BLaER1 treated with 17β-estradiol and CSF1 and Interleukin-3, amounts not matched to agents 10 nM and 100 nM (cell line): ENCODE measurements at regions not wholly inside any gene's neighbourhood (a gene's known extent, or its start where the extent isn't known, plus 50 kb on each side); places are given as distances from the start of the nearest gene placed in this dataset.

Source experiments
- H3K27ac ChIP-seq, 11 experiments: shearing (Covaris generic); formaldehyde crosslinking; 2 replicates each; pipeline ENCODE4 v1.8.1; 2022
- H3K27me3 ChIP-seq, 11 experiments: shearing (Covaris generic); formaldehyde crosslinking; 2 replicates each; pipeline ENCODE4 v1.8.1; 2022
- H3K36me3 ChIP-seq, 11 experiments: shearing (Covaris generic); formaldehyde crosslinking; 2 replicates each; pipeline ENCODE4 v1.8.1; 2022
- H3K4me1 ChIP-seq, 10 experiments: shearing (Covaris generic); formaldehyde crosslinking; 2 replicates each; pipeline ENCODE4 v1.8.1; 2022
- H3K4me2 ChIP-seq, 11 experiments: shearing (Covaris generic); formaldehyde crosslinking; 2 replicates each; pipeline ENCODE4 v1.8.1; 2022
- H3K4me3 ChIP-seq, 10 experiments: shearing (Covaris generic); formaldehyde crosslinking; 2 replicates each; pipeline ENCODE4 v1.8.1; 2022
- H3K9ac ChIP-seq, 11 experiments: shearing (Covaris generic); formaldehyde crosslinking; 2 replicates each; pipeline ENCODE4 v1.8.1; 2022
- H3K9me3 ChIP-seq, 11 experiments: shearing (Covaris generic); formaldehyde crosslinking; replicated peaks in 1 of 11; 2 replicates each; pipeline ENCODE4 v1.8.1; 2022
- H4K20me1 ChIP-seq, 11 experiments: shearing (Covaris generic); formaldehyde crosslinking; 2 replicates each; pipeline ENCODE4 v1.8.1; 2022
- Cebpa-rat ChIP-seq, 11 experiments: shearing (Covaris generic); IDR thresholded peaks; 2 replicates each; pipeline ENCODE4 v1.8.1; 2022

DNA sequence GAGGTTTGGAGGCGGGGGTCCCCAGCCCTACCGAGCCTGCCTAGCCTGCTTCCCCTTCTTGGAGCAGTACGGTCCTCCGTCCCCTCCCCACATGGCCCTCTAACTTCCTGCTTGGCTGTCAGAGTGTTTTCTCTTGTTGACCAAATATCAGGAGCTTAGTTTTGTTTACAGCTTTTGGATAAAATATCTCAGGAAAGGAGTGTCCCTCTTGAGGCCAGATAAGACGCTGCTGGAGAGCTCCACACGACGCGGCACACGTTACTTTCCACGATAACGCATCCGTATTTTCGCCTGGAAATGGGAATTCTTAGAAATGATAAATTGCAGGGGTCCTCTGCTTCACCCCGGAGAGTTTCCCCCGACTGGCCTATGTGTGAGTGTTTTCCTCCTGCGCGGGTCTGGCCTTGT, 182.9 kb downstream of the MAF start:
- H3K4me3 ChIP-seq: no peak overlapping the region
- no peaks in the 10 kb centered on the region for H4K20me1 ChIP-seq
- H3K9me3 ChIP-seq: peaks cover 0 to 6% (median 0%) of the 10 kb centered on the region in 11 experiments; a peak in 2 of 22 replicates
- no peaks in the 10 kb centered on the region for H3K27me3 ChIP-seq
- peak overlapping the region in 2 of 11 experiments; percentile 42 to 50; a peak in 2 of 22 replicates for H3K9ac ChIP-seq
- peak overlapping the region in 4 of 11 experiments; percentile 31 to 77 (median 68); a peak in 5 of 22 replicates for H3K27ac ChIP-seq
- H3K4me1 ChIP-seq: peaks cover 0 to 99% (median 27%) of the 10 kb centered on the region in 10 experiments; a peak in 14 of 20 replicates
- H3K4me2 ChIP-seq: peak overlapping the region in 5 of 11 experiments; percentile 68 to 86 (median 76); a peak in 9 of 22 replicates
- TF ChIP-seq Cebpa-rat (IDR thresholded peaks at IDR 0.05): no peak
- H3K36me3 ChIP-seq: no peaks in the 10 kb centered on the region

DNA sequence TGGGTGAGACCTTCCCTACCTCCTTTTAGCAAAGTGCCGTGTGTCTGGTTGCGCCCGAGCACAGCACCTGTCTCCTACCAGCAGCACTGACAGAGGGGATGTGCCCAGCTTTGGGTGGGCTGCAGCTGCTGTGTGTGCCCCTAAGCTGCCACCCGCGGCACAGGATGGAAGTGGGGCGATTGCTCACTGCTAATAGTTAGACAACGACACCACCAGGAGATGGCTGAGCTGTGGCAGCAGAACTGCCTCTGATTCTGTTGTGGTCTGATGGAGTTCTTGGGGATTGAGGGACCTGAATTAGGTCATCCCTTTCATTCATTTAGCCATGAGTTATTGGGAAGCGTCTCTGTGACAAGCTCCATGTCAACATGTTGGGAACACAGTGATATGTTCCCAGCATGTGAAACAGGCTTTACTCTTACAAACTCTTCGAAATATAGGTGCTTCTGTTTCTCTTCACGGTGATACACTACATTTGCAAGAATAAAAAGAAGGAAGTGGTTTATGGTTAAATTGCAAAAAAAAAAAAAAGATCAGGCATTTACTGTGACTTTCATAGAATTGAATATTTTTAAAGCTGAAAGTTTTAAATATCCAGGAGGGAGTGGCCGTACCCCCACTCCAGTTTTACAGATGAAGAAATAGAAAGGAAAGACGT, 184.4 kb downstream of the MAF start:
- peak overlapping the region in 5 of 11 experiments; percentile 27 to 86 (median 76); a peak in 9 of 22 replicates for H3K4me2 ChIP-seq
- peak overlapping the region in 2 of 11 experiments; percentile 9 to 19; a peak in 3 of 22 replicates for H3K27ac ChIP-seq
- no peaks in the 10 kb centered on the region for H4K20me1 ChIP-seq
- H3K36me3 ChIP-seq: no peaks in the 10 kb centered on the region
- no peak for TF ChIP-seq Cebpa-rat (IDR thresholded peaks at IDR 0.05)
- H3K4me1 ChIP-seq: peaks cover 0 to 98% (median 27%) of the 10 kb centered on the region in 10 experiments; a peak in 14 of 20 replicates
- H3K4me3 ChIP-seq: no peak overlapping the region
- no peaks in the 10 kb centered on the region for H3K27me3 ChIP-seq
- H3K9ac ChIP-seq: no peak overlapping the region
- peaks cover 0 to 6% (median 0%) of the 10 kb centered on the region in 11 experiments; a peak in 2 of 22 replicates for H3K9me3 ChIP-seq

DNA sequence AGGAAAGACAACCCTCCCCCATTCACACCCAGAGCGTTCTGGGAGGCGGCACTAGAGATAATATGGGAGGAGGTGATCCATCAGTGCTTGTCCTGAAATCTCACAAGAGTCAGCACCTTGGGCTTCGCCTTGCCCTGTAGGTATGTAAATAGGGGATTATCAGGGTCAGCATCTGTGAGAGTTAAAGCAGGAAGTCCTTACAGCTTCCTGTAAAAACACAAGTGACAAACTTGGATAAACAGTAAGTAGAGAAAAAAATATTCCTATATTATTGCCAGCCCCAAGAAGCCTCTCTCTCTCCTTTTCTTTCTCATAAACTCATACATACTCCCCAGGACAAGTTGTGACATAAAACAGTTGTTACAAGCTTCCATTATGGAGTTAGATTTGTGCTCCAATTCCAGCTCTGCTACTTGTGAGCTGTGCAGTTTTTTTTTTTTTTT, 187.7 kb downstream of the MAF start:
- Histone ChIP-seq H3K36me3 (no peaks in the 10 kb centered on the region), H3K4me3 (no peak overlapping the region), H3K9ac (no peak overlapping the region), H3K27ac (peak overlapping the region in 4 of 11 experiments; percentile 15 to 53 (median 30); a peak in 5 of 22 replicates), H3K9me3 (no peaks in the 10 kb centered on the region), H3K27me3 (no peaks in the 10 kb centered on the region), H3K4me2 (peak overlapping the region in 3 of 11 experiments; percentile 58 to 82 (median 75); a peak in 7 of 22 replicates), H3K4me1 (peaks cover 0 to 64% (median 10%) of the 10 kb centered on the region in 10 experiments; a peak in 10 of 20 replicates), H4K20me1 (no peaks in the 10 kb centered on the region)
- no peak for TF ChIP-seq Cebpa-rat (IDR thresholded peaks at IDR 0.05)

DNA sequence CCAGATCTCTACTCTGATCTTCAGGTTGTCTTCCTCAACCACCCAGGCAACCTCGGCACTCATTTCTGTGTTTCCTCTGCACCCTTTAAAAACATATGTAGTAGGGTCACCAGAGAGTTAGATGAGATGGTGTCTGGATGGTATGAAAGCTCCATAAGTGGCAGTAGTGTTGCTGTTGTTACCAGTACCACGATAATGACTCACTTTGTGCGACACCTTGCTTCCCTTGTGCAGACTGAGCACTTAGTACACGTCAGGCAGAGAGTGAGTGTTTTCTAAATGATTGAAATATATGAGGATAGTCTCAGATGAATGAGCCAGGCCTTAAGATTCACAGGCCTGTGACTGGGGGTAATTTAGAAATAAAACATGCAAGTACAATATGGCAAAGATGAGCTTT, 188.7 kb downstream of the MAF start:
- Histone ChIP-seq H3K27me3 (no peaks in the 10 kb centered on the region), H3K4me1 (peaks cover 0 to 54% (median 6%) of the 10 kb centered on the region in 10 experiments; a peak in 10 of 20 replicates), H3K9ac (no peak overlapping the region), H3K4me3 (no peak overlapping the region), H3K36me3 (no peaks in the 10 kb centered on the region), H3K27ac (no peak overlapping the region), H3K9me3 (no peaks in the 10 kb centered on the region), H4K20me1 (no peaks in the 10 kb centered on the region), H3K4me2 (peak overlapping the region in 3 of 11 experiments; percentile 58 to 82 (median 75); a peak in 4 of 22 replicates)
- no peak for TF ChIP-seq Cebpa-rat (IDR thresholded peaks at IDR 0.05)

DNA sequence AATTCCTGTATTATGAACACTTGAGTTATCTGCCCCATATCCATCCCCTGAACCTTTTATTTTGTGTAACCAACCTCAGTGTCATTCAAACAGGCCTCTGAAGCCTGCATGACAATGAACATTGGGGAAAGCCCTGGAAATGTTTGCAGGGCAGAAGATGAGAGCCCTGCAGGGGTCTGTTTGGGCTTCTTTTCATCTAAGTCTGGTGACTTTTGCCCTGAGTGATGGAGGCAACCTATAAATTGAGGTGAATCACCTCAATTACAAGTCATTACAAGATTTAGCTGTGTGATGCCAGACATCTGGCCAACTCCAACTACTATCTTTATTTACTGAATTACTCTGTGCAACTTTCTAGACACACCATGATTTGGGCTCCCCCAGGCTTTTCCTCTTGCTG, 189.2 kb downstream of the MAF start:
- no peaks in the 10 kb centered on the region for H3K36me3 ChIP-seq
- H3K27ac ChIP-seq: no peak overlapping the region
- H3K9ac ChIP-seq: no peak overlapping the region
- peaks cover 0 to 50% (median 3%) of the 10 kb centered on the region in 10 experiments; a peak in 10 of 20 replicates for H3K4me1 ChIP-seq
- no peaks in the 10 kb centered on the region for H3K27me3 ChIP-seq
- peak overlapping the region in 2 of 11 experiments; percentile 75 to 82; a peak in 1 of 22 replicates for H3K4me2 ChIP-seq
- no peaks in the 10 kb centered on the region for H4K20me1 ChIP-seq
- H3K4me3 ChIP-seq: no peak overlapping the region
- peaks cover 0 to under 1% (median 0%) of the 10 kb centered on the region in 11 experiments; a peak in 1 of 22 replicates for H3K9me3 ChIP-seq
- no peak for TF ChIP-seq Cebpa-rat (IDR thresholded peaks at IDR 0.05)

DNA sequence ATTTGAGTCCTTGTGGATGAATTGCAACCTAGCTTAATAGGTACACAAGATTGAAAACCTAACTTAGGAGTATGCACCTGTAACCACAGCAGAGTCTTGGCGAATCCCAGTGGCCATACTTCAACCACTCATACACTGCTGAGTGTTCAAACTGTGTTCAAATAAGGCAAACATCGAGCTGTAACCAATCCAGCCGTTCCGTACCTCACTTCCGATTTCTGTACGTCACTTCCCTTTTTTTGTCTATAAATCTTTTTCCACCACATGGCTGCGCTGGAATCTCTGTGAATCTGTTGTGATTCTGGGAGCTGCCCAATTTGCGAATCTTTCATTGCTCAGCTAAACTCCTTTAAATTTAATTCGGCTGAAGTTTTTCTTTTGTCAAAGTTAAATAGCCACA, 190.6 kb downstream of the MAF start:
- no peaks in the 10 kb centered on the region for H4K20me1 ChIP-seq
- H3K9me3 ChIP-seq: peaks cover 0 to 8% (median 0%) of the 10 kb centered on the region in 11 experiments; a peak in 6 of 22 replicates
- H3K4me3 ChIP-seq: no peak overlapping the region
- H3K4me1 ChIP-seq: peaks cover 0 to 40% (median 0%) of the 10 kb centered on the region in 10 experiments; a peak in 6 of 20 replicates
- no peaks in the 10 kb centered on the region for H3K27me3 ChIP-seq
- H3K4me2 ChIP-seq: no peak overlapping the region
- no peak overlapping the region for H3K27ac ChIP-seq
- H3K9ac ChIP-seq: no peak overlapping the region
- no peak for TF ChIP-seq Cebpa-rat (IDR thresholded peaks at IDR 0.05)
- H3K36me3 ChIP-seq: no peaks in the 10 kb centered on the region

DNA sequence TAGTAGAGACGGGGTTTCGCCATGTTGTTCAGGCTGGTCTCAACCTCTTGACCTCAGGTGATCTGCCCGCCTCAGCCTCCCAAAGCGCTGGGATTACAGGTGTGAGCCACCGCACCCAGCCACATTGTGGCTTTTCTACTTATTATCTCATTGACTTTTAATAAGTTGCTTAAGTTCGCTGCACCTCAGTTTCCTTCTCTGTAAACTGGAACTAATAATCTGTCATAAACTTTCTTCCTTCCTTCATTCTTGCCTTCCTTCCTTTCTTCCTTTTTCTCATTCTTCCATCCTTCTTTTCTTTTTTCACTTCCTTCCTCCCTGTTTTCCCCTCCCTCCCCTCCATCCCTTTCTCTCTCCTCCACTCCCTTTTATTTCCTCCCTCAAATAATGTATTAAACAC, 192.2 kb downstream of the MAF start:
- peaks cover 0 to 8% (median 0%) of the 10 kb centered on the region in 11 experiments; a peak in 6 of 22 replicates for H3K9me3 ChIP-seq
- no peaks in the 10 kb centered on the region for H3K27me3 ChIP-seq
- no peak overlapping the region for H3K27ac ChIP-seq
- no peaks in the 10 kb centered on the region for H3K36me3 ChIP-seq
- H4K20me1 ChIP-seq: no peaks in the 10 kb centered on the region
- no peak overlapping the region for H3K9ac ChIP-seq
- no peak for TF ChIP-seq Cebpa-rat (IDR thresholded peaks at IDR 0.05)
- no peak overlapping the region for H3K4me2 ChIP-seq
- no peak overlapping the region for H3K4me3 ChIP-seq
- H3K4me1 ChIP-seq: peaks cover 0 to 37% (median 0%) of the 10 kb centered on the region in 10 experiments; a peak in 6 of 20 replicates

DNA sequence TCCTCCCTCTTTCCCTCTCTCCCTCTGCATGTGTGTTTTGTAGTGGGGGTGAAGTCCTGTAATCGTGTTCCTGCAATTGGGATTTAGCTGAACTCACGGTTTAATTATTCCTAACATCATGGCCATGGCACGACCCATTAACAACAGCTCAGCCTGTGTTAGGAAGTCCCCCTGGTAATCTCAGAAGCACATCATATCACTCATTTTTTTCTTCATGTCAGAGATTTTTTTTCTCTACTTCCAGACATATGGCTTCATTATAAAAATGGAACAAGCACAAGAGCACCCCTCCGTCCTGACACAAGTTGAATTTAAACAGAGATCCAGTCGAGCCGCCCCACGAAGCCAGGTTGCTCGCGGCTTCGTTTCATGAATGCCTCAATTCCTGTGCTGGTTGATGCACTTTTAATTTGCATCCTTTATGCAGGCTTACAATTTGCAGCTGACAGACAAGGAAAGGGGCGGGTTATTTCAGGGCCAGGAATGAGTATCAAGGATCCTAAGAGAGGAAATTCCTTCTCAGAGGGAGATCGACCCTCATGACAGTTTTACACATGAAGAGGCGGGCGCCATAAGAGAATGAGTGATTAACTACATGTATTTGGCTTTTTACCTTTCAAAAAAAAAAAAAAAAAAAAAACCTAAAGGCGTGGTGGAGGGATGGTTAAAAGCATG, 192.9 kb downstream of the MAF start:
- no peak for TF ChIP-seq Cebpa-rat (IDR thresholded peaks at IDR 0.05)
- Histone ChIP-seq H3K27ac (no peak overlapping the region), H3K9me3 (peaks cover 0 to 8% (median 0%) of the 10 kb centered on the region in 11 experiments; a peak in 6 of 22 replicates), H3K27me3 (no peaks in the 10 kb centered on the region), H3K4me1 (peaks cover 0 to 32% (median 0%) of the 10 kb centered on the region in 10 experiments; a peak in 6 of 20 replicates), H3K4me3 (no peak overlapping the region), H3K4me2 (no peak overlapping the region), H3K36me3 (no peaks in the 10 kb centered on the region), H3K9ac (no peak overlapping the region), H4K20me1 (no peaks in the 10 kb centered on the region)

DNA sequence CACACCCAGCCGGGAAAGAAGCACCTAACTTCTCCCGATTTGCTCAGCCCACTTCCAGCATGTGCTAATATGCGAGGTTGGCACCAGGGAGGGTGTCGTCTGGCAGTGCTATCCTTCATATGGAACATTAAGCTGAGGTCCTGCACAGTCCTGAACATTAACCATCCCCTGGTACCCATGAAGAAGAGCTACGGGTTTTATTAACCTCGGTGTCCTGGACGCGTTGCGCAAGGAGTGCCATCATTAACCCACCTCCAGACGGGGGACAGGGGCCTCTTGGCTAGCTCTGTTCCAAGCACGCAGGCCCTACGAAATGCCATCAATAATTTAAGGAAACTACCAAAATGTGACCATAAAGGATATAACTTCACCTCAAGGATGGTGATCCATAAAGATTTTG, 193.5 kb downstream of the MAF start:
- H3K27me3 ChIP-seq: no peaks in the 10 kb centered on the region
- no peak overlapping the region for H3K9ac ChIP-seq
- no peaks in the 10 kb centered on the region for H4K20me1 ChIP-seq
- peaks cover 0 to 26% (median 0%) of the 10 kb centered on the region in 10 experiments; a peak in 6 of 20 replicates for H3K4me1 ChIP-seq
- H3K4me3 ChIP-seq: no peak overlapping the region
- no peak overlapping the region for H3K4me2 ChIP-seq
- TF ChIP-seq Cebpa-rat (IDR thresholded peaks at IDR 0.05): no peak
- H3K27ac ChIP-seq: no peak overlapping the region
- H3K36me3 ChIP-seq: no peaks in the 10 kb centered on the region
- H3K9me3 ChIP-seq: peaks cover 0 to 8% (median 0%) of the 10 kb centered on the region in 11 experiments; a peak in 6 of 22 replicates
